ENCODE measurements at regions not wholly inside any gene's neighbourhood (a gene's known extent, or its start where the extent isn't known, plus 50 kb on each side); places are given as distances from the start of the nearest gene placed in this dataset.

- no peak for TF ChIP-seq CTCF (IDR thresholded peaks at IDR 0.05)
- TF ChIP-seq ZFX (IDR thresholded peaks at IDR 0.05; ENCODE audit: borderline replicate concordance), result no peak
Observed at GRCh38 chr1:100658716-100659026, 60.9 kb upstream of the VCAM1 start.
